Central memory CD8-positive, alpha-beta T cell (primary cell): ENCODE measurements at regions not wholly inside any gene's neighbourhood (a gene's known extent, or its start where the extent isn't known, plus 50 kb on each side); places are given as distances from the start of the nearest gene placed in this dataset.

ENCODE experiments used
- ATAC-seq: fragments of 150-1000 bp; cut with Tn5 transposase; replicated peaks from 2 replicates; pipeline ENCODE4 v1.10.0; 2022; ENCODE audit warnings: mild to moderate bottlenecking, moderate FRiP score, moderate number of reproducible peaks; ENCODE audit not compliant: poor library complexity, severe bottlenecking; ENCODE audit errors: extremely low read depth
- DNase-seq, 2 donors: peaks; one replicate each; pipeline ENCODE4 v3.0.0; 2021; ENCODE audit warnings: low spot score in 2 of 2
- H3K27ac Mint-ChIP-seq: one replicate; pipeline ENCODE4 v1.8.0; 2022; ENCODE audit warnings: low read depth, mild to moderate bottlenecking, moderate library complexity, mixed read lengths
- H3K27me3 Mint-ChIP-seq: one replicate; pipeline ENCODE4 v1.8.0; 2022; ENCODE audit warnings: mixed read lengths
- H3K36me3 Mint-ChIP-seq: one replicate; pipeline ENCODE4 v1.8.0; 2022; ENCODE audit warnings: mild to moderate bottlenecking, moderate library complexity, mixed read lengths; ENCODE audit not compliant: insufficient read depth
- H3K4me1 Mint-ChIP-seq: one replicate; pipeline ENCODE4 v1.8.0; 2022; ENCODE audit warnings: mixed read lengths
- H3K4me3 Mint-ChIP-seq: one replicate; pipeline ENCODE4 v1.8.0; 2022; ENCODE audit warnings: mild to moderate bottlenecking, moderate library complexity, mixed read lengths
- H3K9me3 Mint-ChIP-seq: one replicate; pipeline ENCODE4 v1.8.0; 2022; ENCODE audit warnings: mixed read lengths

DNA sequence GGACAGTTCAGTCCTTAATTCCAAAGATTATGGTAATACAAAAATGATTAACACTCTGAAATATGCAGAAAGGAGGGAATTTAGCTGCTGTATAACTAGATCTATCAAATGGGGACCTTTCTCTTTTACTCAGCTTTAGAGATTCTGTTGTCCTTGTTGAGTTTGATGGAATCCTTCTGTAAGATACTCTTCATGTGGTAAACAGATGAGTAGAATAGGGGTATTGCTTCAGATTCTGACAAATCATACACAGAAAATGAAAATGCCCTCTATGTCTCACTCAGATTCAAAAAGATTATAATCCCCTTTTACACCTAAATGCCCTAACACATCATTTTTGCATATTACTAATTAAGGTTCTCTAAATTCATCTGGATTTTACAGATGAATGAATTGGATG, 50.7 kb downstream of the ARHGAP35 start:
- ATAC-seq = no peak
- Mint-ChIP-seq H3K4me1 (peaks cover 52% of the 10 kb centered on the region), H3K27ac (no peak overlapping the region), H3K9me3 (no peaks in the 10 kb centered on the region), H3K27me3 (no peaks in the 10 kb centered on the region), H3K36me3 (peaks cover 3% of the 10 kb centered on the region), H3K4me3 (no peak overlapping the region)
- no peak for DNase-seq

DNA sequence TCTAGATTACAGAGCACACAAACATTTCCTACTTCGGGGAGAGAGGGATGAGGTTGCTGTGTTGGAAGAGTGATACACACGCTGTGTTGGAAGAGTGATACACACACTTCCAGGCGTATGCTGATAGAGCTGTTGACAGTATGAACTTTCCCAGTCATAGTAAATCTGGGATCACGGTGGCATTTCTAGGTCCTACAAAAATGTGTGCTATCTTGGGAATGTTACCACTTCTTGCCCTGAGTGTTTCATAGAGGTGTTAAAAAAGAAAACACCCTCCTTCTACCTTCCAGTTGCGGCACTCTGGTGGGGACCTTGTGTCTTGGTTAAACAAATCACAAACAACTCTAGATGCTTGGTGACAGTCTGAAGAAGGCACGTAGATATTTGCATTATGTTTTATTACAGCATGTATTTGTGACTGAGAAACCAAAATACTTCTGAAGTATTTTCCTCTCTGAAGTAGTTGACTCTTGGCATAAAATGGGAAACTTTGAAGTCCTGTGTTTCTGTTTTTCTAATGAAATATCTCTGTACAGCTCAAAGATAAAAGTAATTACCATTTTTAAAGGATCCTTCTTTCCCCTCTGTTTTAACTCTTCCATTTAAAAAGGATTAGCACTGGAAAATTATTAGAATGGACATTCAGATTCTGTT, 52.5 kb downstream of the ARHGAP35 start:
- Mint-ChIP-seq H3K27ac (peak overlapping the region; percentile 63), H3K36me3 (peaks cover 5% of the 10 kb centered on the region), H3K9me3 (no peaks in the 10 kb centered on the region), H3K4me1 (peaks cover 62% of the 10 kb centered on the region), H3K27me3 (no peaks in the 10 kb centered on the region), H3K4me3 (peak overlapping the region; percentile 51)
- DNase-seq = no peak
- no peak for ATAC-seq

DNA sequence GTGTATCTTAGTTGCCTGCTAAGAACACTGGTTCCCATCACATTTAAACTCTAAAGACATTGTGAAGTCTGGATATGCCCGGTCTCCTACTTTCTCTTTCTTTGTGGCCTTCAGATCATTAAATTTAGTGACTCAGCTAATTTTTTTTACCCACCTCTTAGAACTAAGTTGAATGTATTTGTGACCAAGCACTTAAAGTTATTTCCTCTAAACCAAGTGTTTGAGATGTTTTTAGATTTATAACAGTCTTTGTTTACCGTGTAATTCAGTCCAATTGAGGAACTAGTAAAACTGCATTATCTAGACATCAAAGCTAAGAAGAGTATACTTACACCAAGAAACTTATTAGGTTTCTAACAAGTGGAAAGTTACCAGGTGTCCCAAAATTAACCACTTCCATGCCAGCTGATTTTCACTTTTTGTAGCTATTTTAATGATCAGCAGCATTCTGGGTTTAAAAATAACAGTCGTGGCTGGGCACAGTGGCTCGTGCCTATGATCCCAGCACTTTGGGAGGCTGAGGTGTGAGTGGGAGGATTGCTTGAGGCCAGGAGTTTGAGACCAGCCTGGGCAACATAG, 53.1 kb downstream of the ARHGAP35 start:
- Mint-ChIP-seq H3K36me3 (peaks cover 10% of the 10 kb centered on the region), H3K4me1 (peaks cover 60% of the 10 kb centered on the region), H3K4me3 (peak overlapping the region; percentile 51), H3K27me3 (no peaks in the 10 kb centered on the region), H3K27ac (peak overlapping the region; percentile 63), H3K9me3 (no peaks in the 10 kb centered on the region)
- DNase-seq = no peak
- ATAC-seq = peak; percentile 60

DNA sequence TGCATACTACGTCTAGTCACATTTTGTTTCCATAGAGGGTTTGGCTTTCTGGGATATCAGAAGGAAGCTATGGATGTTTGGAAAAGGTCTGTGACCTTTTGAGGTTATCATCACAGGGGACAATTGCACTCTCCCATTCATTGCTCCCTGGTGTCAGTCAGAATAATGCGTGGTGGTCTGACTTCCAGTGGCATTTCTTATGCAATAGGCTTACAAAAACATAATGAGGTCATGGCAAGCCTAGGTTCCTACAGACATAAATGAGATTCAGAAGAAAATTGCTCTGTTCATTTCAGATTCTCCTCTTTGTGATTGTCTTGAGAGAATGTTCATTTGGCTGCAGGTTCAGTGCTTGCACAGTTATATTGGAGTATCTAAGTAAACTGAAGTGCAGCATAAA, 54.6 kb downstream of the ARHGAP35 start:
- Mint-ChIP-seq H3K27me3 (no peaks in the 10 kb centered on the region), H3K27ac (no peak overlapping the region), H3K4me1 (peaks cover 56% of the 10 kb centered on the region), H3K9me3 (no peaks in the 10 kb centered on the region), H3K4me3 (no peak overlapping the region), H3K36me3 (peaks cover 18% of the 10 kb centered on the region)
- ATAC-seq = no peak
- DNase-seq = no peak

DNA sequence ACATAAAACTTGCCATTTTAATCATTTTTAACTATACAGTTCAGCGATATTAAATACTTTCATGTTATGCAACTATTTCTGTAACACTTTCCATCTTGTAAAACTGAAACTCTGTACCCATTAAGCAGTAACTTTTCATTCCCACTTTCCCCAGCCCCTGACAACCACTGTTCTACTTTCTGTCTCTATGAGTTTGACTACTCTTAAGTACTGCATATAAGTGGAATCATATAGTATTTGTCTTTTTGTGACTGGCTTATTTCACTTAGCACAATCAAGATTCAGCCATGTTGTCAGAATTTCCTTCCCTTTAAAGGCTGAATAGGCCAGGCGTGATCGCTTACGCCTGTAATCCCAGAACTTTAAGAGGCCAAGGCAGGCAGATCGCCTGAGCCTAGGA, 56.2 kb downstream of the ARHGAP35 start:
- no peaks in the 10 kb centered on the region for H3K27me3 Mint-ChIP-seq
- peaks cover 49% of the 10 kb centered on the region for H3K4me1 Mint-ChIP-seq

DNA sequence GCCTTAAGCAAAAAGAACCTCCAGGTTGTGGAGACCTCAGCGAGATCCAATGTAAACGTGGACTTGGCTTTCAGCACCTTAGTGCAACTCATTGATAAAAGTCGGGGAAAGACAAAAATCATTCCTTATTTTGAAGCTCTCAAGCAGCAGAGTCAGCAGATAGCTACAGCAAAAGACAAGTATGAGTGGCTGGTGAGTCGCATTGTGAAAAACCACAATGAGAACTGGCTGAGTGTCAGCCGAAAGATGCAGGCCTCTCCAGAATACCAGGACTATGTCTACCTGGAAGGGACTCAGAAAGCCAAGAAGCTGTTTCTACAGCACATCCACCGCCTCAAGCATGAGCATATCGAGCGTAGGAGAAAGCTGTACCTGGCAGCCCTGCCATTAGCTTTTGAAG, 58.5 kb downstream of the ARHGAP35 start:
- ATAC-seq = no peak
- Mint-ChIP-seq H3K4me1 (peaks cover 36% of the 10 kb centered on the region), H3K36me3 (peaks cover 35% of the 10 kb centered on the region), H3K4me3 (no peak overlapping the region), H3K27me3 (no peaks in the 10 kb centered on the region), H3K27ac (no peak overlapping the region), H3K9me3 (no peaks in the 10 kb centered on the region)
- no peak for DNase-seq

More for the DNA sequence above, 56.2 kb downstream of the ARHGAP35 start:
- ATAC-seq (no peak), DNase-seq (no peak)
- peaks cover 28% of the 10 kb centered on the region for H3K36me3 Mint-ChIP-seq
- no peak overlapping the region for H3K4me3 Mint-ChIP-seq
- peak overlapping the region; percentile 23 for H3K27ac Mint-ChIP-seq
- no peaks in the 10 kb centered on the region for H3K9me3 Mint-ChIP-seq

DNA sequence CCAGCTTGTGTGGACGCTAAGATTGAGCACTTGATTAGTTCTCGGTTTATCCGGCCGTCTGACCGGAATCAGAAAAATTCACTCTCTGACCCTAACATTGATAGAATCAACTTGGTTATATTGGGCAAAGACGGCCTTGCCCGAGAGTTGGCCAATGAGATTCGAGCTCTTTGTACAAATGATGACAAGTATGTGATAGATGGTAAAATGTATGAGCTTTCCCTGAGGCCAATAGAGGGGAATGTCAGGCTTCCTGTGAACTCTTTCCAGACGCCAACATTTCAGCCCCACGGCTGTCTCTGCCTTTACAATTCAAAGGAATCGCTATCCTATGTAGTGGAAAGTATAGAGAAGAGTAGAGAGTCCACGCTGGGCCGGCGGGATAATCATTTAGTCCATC, 59.6 kb downstream of the ARHGAP35 start:
- peaks cover 35% of the 10 kb centered on the region for H3K36me3 Mint-ChIP-seq
- ATAC-seq (no peak), DNase-seq (no peak)
- no peak overlapping the region for H3K4me3 Mint-ChIP-seq
- H3K27ac Mint-ChIP-seq = no peak overlapping the region
- peaks cover 43% of the 10 kb centered on the region for H3K4me1 Mint-ChIP-seq
- no peaks in the 10 kb centered on the region for H3K27me3 Mint-ChIP-seq
- no peaks in the 10 kb centered on the region for H3K9me3 Mint-ChIP-seq

DNA sequence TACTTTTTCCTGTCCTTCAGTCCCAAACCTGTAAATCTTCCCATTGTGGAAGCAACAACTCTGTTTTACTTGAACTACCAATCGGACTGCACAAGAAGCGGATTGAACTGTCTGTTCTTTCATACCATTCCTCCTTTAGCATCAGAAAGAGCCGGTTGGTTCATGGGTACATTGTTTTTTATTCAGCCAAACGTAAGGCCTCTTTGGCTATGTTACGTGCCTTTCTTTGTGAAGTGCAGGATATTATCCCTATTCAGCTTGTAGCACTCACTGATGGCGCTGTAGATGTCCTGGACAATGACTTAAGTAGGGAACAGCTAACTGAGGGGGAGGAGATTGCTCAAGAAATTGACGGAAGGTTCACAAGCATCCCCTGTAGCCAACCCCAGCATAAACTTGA, 60.3 kb downstream of the ARHGAP35 start:
- no peak for ATAC-seq
- no peaks in the 10 kb centered on the region for H3K9me3 Mint-ChIP-seq
- H3K27ac Mint-ChIP-seq = no peak overlapping the region
- no peak overlapping the region for H3K4me3 Mint-ChIP-seq
- peaks cover 35% of the 10 kb centered on the region for H3K36me3 Mint-ChIP-seq
- peaks cover 47% of the 10 kb centered on the region for H3K4me1 Mint-ChIP-seq
- no peaks in the 10 kb centered on the region for H3K27me3 Mint-ChIP-seq
- DNase-seq = no peak

DNA sequence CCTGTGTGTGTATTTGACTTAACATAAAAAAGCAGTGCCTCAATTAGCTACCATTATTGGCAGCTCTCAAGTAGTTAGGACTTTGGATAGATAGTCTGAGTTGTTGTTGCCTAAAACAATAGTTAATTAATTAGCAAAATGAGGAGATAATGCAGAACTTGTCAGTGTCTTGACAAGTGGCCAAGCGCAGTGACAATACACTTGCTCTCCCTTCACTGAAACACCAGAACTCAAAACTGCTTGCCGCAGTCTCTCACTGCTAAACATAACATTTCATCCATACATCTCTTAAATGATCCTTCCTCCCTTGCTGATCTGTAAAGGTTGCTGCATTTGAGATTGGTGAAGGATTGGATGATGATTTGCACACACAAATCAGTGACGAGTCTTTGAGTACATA, 61.7 kb downstream of the ARHGAP35 start:
- Mint-ChIP-seq H3K27me3 (no peaks in the 10 kb centered on the region), H3K27ac (no peak overlapping the region), H3K9me3 (no peaks in the 10 kb centered on the region), H3K36me3 (peaks cover 36% of the 10 kb centered on the region), H3K4me1 (peaks cover 54% of the 10 kb centered on the region), H3K4me3 (no peak overlapping the region)
- no peak for ATAC-seq
- DNase-seq = no peak

DNA sequence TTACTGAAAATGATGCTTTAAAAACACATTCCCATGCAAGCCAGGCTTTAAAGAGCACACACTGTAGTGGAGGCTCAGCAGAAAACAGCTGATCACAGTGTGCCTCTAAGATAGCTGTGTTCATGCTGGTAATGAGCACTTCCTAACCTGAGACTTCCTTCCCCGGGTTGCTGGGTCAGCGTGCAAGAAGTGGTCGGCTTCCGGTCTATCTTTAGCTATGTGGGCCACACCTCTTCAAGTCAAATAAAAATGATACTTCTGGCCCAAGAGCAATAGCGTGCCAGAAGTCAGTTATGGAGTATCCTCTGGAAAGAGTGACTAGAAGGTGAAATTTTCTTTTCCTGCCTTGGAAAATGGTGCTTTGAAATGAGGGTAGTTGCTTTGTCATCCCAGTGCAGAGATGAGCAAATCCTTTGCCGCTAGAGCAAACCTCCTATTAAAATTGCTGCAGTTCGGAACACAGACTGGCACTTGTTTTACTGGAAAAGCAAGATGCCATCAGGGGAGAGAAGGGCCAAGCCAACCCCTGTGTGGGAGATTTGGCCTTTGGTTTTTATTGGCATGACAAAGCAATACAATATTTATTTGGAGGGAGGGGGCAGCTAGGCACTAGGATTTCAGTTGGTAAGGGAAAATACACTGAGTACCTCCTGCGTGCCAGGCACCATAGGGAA, 64.2 kb downstream of the ARHGAP35 start:
- Mint-ChIP-seq H3K4me3 (peak overlapping the region; percentile 69), H3K9me3 (no peaks in the 10 kb centered on the region), H3K36me3 (peaks cover 20% of the 10 kb centered on the region)

DNA sequence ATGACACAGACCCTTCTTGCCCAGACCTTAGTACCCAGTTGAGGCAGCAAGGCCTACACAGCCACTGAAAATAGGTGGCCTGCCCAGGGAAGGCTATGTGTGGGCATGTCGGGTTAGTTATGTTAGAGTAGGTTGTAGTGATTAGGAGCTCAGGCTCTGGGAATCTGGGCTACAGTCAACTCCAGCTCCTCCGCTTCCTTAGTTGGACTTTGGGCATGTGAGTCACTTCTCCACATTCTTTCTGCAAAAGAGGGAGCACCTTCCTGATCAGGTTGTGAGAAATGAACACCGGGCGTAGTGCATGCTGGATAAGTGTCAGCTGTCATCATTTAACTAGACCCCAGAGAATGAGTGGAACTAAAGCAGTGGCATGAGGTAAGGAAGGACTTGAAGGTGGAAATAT, 64.8 kb downstream of the ARHGAP35 start:
- no peaks in the 10 kb centered on the region for H3K27me3 Mint-ChIP-seq
- ATAC-seq = no peak
- peaks cover 20% of the 10 kb centered on the region for H3K36me3 Mint-ChIP-seq
- H3K4me1 Mint-ChIP-seq = peaks cover 52% of the 10 kb centered on the region
- no peaks in the 10 kb centered on the region for H3K9me3 Mint-ChIP-seq
- H3K27ac Mint-ChIP-seq = peak overlapping the region; percentile 68
- no peak overlapping the region for H3K4me3 Mint-ChIP-seq
- no peak for DNase-seq

More for the DNA sequence above, 64.2 kb downstream of the ARHGAP35 start:
- Mint-ChIP-seq H3K4me1 (peaks cover 51% of the 10 kb centered on the region), H3K27ac (peak overlapping the region; percentile 68), H3K27me3 (no peaks in the 10 kb centered on the region)
- no peak for DNase-seq
- ATAC-seq = peak; percentile 73

DNA sequence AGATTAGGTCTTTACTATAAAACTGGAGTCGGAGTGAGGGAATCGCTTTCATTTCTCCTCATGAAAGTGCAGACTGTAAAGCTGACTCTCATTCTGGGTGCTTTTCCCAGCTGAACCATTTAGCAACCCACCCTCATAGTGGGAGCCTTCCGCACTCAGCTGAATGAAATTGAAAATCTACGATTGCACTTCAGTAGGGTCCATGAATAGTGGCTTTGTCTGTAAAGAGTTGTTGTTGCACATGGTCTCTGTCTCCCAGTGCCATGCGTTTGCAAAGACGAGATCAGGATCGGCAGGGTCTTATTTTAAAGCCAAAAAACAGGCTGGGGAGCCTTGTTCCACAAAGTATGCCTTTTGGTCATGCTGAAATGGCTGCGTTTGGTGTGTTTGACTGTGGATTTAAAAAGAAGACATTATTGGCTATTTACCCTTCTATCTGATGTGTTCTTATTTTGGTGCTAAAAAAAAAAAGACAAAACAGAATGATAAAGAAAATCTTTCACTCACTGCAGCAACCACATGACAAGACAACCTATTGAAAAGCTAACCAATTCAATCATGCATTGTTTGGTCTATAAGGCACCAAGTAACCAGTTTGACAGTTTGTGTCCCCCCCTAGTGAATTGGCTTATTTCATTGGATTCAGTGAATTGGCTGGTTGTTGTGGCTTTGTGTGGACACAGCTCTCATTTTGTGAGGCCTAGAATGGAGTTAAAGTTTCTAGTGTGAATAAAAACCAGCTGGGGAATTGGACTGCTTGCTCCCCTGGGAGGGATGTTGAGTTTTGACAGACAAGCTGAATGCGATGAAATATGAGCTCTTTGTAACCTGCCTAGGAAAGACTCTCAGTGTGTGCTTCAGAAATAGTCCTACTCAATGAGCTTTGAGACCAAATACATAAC, 65.6 kb downstream of the ARHGAP35 start:
- H3K27ac Mint-ChIP-seq = peak overlapping the region; percentile 32
- DNase-seq (no peak), ATAC-seq (no peak)
- no peaks in the 10 kb centered on the region for H3K9me3 Mint-ChIP-seq
- H3K4me3 Mint-ChIP-seq = no peak overlapping the region
- peaks cover 61% of the 10 kb centered on the region for H3K4me1 Mint-ChIP-seq
- H3K27me3 Mint-ChIP-seq = no peaks in the 10 kb centered on the region
- peaks cover 15% of the 10 kb centered on the region for H3K36me3 Mint-ChIP-seq
